OCI-LY1 (cell line): ENCODE measurements at regions not wholly inside any gene's neighbourhood (a gene's known extent, or its start where the extent isn't known, plus 50 kb on each side); places are given as distances from the start of the nearest gene placed in this dataset.

Experiments
- CTCF ChIP-seq: fragments of 200-600 bp; sonication (generic), shearing (Covaris generic); IDR thresholded peaks from 2 replicates; pipeline ENCODE4 v1.5.1; 2017; ENCODE audit warnings: mild to moderate bottlenecking, antibody characterized with exemption, low read length, moderate library complexity, mixed read lengths
- EZH2 ChIP-seq: fragments of 200-600 bp; sonication (generic), shearing (Covaris generic); IDR thresholded peaks from 2 replicates; pipeline ENCODE4 v1.8.0; 2017; ENCODE audit warnings: borderline replicate concordance, mixed run types, mild to moderate bottlenecking, antibody characterized with exemption, low read length, moderate library complexity, mixed read lengths

- TF ChIP-seq CTCF, result no peak
- no peak for TF ChIP-seq EZH2
Measured at GRCh38 chr16:65779201-65779600, 587.3 kb upstream of the CDH5 start.
